HepG2 (cell line): ENCODE measurements at regions not wholly inside any gene's neighbourhood (a gene's known extent, or its start where the extent isn't known, plus 50 kb on each side); places are given as distances from the start of the nearest gene placed in this dataset.

Experiments used
- ISX ChIP-seq: sonication (generic); formaldehyde crosslinking; conservative IDR thresholded peaks from 2 replicates; pipeline ENCODE4 v1.5.0; 2020; ENCODE audit warnings: missing genetic modification reagents
- TARDBP ChIP-seq: sonication (generic); formaldehyde crosslinking; IDR thresholded peaks from 2 replicates; pipeline ENCODE4 v1.8.0; 2022; ENCODE audit warnings: mild to moderate bottlenecking, missing genetic modification reagents

DNA sequence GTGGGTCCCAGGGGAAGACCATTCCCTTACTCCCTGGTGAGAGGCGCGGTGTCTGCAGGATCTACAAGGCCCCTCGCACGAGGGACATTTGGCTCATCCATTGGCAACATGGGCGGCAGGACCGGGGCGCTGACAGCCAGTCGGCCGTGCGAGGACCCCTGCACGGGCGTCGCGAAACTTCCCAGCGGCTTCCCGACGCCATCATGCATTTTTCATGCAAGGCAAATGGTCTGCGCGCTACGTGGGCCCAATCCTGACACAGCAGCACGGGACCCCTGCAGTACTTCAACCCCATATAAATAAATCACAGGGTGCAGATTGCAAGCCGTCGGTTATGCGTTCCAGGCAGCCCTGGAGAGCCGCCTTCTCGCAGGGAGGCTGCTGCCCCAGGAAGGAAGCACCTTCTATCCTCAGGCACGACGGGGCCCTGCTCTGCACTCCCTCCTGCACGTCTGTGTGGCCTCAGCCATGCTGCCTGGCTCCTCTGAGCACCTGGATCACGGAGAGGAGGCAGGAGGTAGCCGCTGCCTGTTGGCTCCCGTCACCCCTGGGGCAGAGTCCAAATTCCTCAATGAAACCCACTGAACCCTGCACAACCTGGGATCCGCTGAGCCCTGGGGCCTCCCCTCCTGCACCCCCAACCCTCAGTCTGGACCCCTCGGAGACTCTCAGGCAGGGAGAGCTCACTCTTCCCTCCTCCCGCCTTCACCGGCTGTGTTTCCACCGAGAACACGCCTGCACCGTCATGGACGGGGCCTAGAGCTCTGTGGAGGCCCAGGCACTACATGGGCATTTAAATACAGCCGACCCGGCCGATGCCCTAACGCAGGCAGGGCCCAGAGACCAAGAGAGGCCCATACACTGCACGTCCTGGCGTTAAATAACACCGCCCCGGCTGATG, 90.5 kb downstream of the PDGFA start:
- no peak for TF ChIP-seq TARDBP (CRISPR knock-in tag)
- TF ChIP-seq ISX (CRISPR knock-in tag), result no peak
